Calu3 (cell line): ENCODE measurements at regions not wholly inside any gene's neighbourhood (a gene's known extent, or its start where the extent isn't known, plus 50 kb on each side); places are given as distances from the start of the nearest gene placed in this dataset.

ENCODE experiments used
- BruUV-seq: library from RNA; stranded (reverse); fragments of 400-500 nt; replicated peaks from 2 replicates; lab custom pipeline; 2021; lab: Mats Ljungman, UMichigan
- CTCF ChIA-PET: fragments of 300-600 bp; sonication (Branson Sonifier 250); formaldehyde crosslinking; loops from one replicate; lab custom pipeline; 2022; ENCODE audit warnings: antibody characterized with exemption; lab: Charles Lee
- DNase-seq: peaks from one replicate; pipeline ENCODE4 v3.0.0; 2022
- H3K27ac Mint-ChIP-seq: one replicate; pipeline ENCODE4 v1.8.0; 2022; ENCODE audit warnings: mixed read lengths; ENCODE audit not compliant: unreplicated experiment
- H3K27me3 Mint-ChIP-seq: one replicate; pipeline ENCODE4 v1.8.0; 2022; ENCODE audit warnings: mixed read lengths; ENCODE audit not compliant: unreplicated experiment
- H3K36me3 Mint-ChIP-seq: one replicate; pipeline ENCODE4 v1.8.0; 2022; ENCODE audit warnings: mild to moderate bottlenecking, moderate library complexity, mixed read lengths; ENCODE audit not compliant: insufficient read depth, unreplicated experiment
- H3K4me1 Mint-ChIP-seq: one replicate; pipeline ENCODE4 v1.8.0; 2022; ENCODE audit warnings: mild to moderate bottlenecking, low read depth, mixed read lengths; ENCODE audit not compliant: unreplicated experiment
- H3K4me3 Mint-ChIP-seq: one replicate; pipeline ENCODE4 v1.8.0; 2022; ENCODE audit warnings: mild to moderate bottlenecking, low read depth, moderate library complexity, mixed read lengths; ENCODE audit not compliant: unreplicated experiment
- H3K9me3 Mint-ChIP-seq: one replicate; pipeline ENCODE4 v1.8.0; 2022; ENCODE audit warnings: low read depth, mixed read lengths; ENCODE audit not compliant: unreplicated experiment
- CTCF ChIP-seq: fragments of 200-600 bp; IDR thresholded peaks from one replicate; pipeline ENCODE4 v1.8.0; 2022; ENCODE audit warnings: antibody characterized with exemption; ENCODE audit not compliant: unreplicated experiment
- intact Hi-C: fragments of 100-400 bp; cut with micrococcal nuclease; formaldehyde crosslinking; loops from one replicate; pipeline ENCODE4 v1.10.0; 2022; ENCODE audit not compliant: unreplicated experiment

DNA sequence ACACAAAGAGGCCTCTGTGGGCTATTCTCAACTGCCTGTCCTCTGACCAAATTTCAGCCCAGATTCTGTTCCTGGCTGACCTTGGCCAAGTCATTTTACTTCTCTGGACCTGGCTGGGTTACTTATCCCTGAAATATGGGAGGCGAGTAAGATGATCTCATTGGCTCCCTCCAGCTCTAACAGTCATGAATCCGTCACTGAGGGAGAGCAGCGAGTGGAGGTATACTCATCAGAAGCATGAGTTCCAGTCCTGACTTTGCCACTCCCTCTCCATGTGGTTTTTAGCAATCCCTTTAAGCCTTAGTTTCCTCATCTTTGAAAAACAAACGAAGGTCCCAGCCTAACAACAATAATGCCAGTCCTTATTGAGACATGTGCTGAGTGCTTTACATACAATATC lies 63.5 kb downstream of the CCDC185 start:
- Mint-ChIP-seq H3K9me3 (no peaks in the 10 kb centered on the region), H3K36me3 (no peaks in the 10 kb centered on the region), H3K4me1 (no peaks in the 10 kb centered on the region), H3K4me3 (no peak overlapping the region), H3K27me3 (peaks cover 50% of the 10 kb centered on the region), H3K27ac (no peak overlapping the region)
- TF ChIP-seq CTCF, result no peak
- DNase-seq, result no peak
- CTCF ChIA-PET, result no interaction called here
- no TSS peak for BruUV-seq
- intact Hi-C loops, result no loop called here

DNA sequence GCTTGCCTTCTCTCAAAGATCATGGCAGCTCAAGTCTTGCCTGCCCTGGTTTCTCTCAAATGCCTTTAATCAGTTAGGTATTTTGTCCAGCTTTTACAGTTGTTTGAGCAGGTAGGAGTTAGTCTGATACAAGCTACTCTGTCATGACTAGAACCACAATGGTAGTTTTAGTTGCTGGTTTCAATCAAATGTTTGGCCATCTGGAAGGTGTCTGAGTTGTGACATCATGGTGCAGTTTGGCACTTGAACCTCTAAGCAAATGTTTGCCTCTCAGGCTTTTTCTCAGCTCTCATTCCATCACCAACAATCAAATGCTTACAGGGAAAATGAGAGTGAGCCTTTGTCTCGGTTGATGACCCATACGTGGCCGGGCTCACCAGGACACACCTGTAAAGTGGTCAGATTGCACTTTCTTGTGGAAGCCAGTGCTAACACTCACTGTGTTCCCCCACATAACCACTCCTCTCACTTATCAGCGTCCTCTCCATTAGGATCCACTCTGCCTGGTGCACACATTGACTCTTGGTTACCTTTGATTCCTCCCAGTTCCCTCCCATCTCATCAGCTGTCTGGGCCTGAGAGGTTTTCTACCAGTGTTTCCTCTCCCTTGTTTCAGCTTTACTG lies 67.5 kb downstream of the CCDC185 start:
- Mint-ChIP-seq H3K27ac (no peak overlapping the region), H3K4me1 (no peaks in the 10 kb centered on the region), H3K9me3 (no peaks in the 10 kb centered on the region), H3K4me3 (no peak overlapping the region), H3K27me3 (peaks cover 44% of the 10 kb centered on the region), H3K36me3 (no peaks in the 10 kb centered on the region)
- no peak for DNase-seq
- no TSS peak for BruUV-seq
- no peak for TF ChIP-seq CTCF
- CTCF ChIA-PET, result interaction anchor here (0.5 kb wide), 1 partner anchor 764 kb away, joined by 5 read pairs; no protein-coding TSS in a partner anchor
- intact Hi-C loops, result no loop called here

DNA sequence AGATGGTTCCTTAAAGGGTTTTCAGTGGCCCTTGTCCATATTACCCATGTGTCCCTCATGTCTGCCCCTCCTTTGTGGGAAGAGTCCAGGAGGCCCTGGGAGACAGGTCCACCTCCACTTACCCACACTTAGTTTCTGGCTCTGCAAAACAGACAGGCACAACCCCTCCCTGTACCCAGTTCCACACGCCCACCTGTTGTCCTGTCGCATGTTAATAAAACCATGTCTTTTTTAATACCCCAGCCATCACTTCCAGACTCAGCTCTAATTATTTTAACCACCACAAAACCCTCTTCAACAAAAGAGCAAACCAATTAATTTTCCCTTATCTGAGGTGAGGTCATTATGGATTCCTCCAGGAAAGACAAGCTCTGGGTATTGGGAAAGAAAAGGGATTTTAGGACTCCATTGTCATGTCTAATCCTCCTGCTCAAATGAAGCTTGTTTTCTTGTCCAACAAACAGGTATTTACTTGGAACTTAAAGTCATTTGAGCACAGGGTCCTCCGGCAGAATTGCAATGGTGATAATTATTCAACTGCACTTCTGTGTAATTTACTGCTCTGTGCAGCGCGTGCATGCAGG lies 68.9 kb downstream of the CCDC185 start:
- no peak for DNase-seq
- no peak for TF ChIP-seq CTCF
- CTCF ChIA-PET, result no interaction called here
- Mint-ChIP-seq H3K9me3 (no peaks in the 10 kb centered on the region), H3K27ac (no peak overlapping the region), H3K4me3 (no peak overlapping the region), H3K36me3 (no peaks in the 10 kb centered on the region), H3K4me1 (no peaks in the 10 kb centered on the region), H3K27me3 (peaks cover 39% of the 10 kb centered on the region)
- BruUV-seq, result no TSS peak
- intact Hi-C loops, result no loop called here

GRCh38 chr1:223462866-223463404 lies 69.7 kb downstream of the CCDC185 start:
- CTCF ChIA-PET, result interaction anchor here (0.7 to 1.0 kb wide), 4 partner anchors 11 to 225 kb away, joined by 3 to 4 read pairs (median 3); no protein-coding TSS in a partner anchor
- Mint-ChIP-seq H3K36me3 (no peaks in the 10 kb centered on the region), H3K4me3 (no peak overlapping the region), H3K9me3 (no peaks in the 10 kb centered on the region), H3K27me3 (peaks cover 46% of the 10 kb centered on the region), H3K27ac (no peak overlapping the region), H3K4me1 (no peaks in the 10 kb centered on the region)
- DNase-seq, result no peak
- intact Hi-C loops, result no loop called here
- BruUV-seq, result no TSS peak
- TF ChIP-seq CTCF, result no peak
